ENCODE measurements at regions not wholly inside any gene's neighbourhood (a gene's known extent, or its start where the extent isn't known, plus 50 kb on each side); places are given as distances from the start of the nearest gene placed in this dataset.
"Not testable (repeated sequence)": the region's sequence is repeated elsewhere in the genome, so short reads cannot be mapped to it uniquely, and the experiment has no call there.

GRCh38 chr20:19875376-19876221 is 117.5 kb downstream of the RIN2 start:
- DNase-seq = no peak

- DNase-seq = no peak
Observed at GRCh38 chr20:19876828-19877460, 118.9 kb downstream of the RIN2 start.

GRCh38 chr20:19879874-19880255 is 121.8 kb downstream of the RIN2 start:
- DNase-seq = not testable (repeated sequence)

GRCh38 chr20:19880256-19881079 is 122.4 kb downstream of the RIN2 start:
- DNase-seq = no peak

- DNase-seq = no peak
Observed at GRCh38 chr20:19881080-19881840, 123.2 kb downstream of the RIN2 start.

GRCh38 chr20:19881990-19882389 is 123.9 kb downstream of the RIN2 start:
- DNase-seq = no peak

DNA sequence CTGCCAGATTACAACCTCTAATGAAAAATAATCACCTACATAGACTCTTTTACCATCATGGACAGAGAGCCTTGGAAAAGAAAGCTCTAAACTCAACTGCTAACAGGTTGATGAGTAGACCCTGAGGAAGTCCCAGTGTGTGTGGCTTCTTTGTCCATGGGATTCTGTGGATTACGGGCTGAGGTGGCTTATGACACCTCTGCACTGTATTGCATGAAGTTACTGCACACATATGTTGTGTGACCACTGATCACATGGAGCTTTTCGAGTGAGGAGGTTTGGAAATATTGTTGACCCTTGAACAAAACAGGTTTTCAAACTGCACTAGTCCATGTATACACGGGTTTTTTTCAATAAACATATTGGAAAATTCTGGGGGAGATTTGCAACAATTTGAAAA is 124.4 kb downstream of the RIN2 start:
- DNase-seq = no peak

- DNase-seq = no peak
Observed at GRCh38 chr20:19883501-19883900, 125.4 kb downstream of the RIN2 start.

DNA sequence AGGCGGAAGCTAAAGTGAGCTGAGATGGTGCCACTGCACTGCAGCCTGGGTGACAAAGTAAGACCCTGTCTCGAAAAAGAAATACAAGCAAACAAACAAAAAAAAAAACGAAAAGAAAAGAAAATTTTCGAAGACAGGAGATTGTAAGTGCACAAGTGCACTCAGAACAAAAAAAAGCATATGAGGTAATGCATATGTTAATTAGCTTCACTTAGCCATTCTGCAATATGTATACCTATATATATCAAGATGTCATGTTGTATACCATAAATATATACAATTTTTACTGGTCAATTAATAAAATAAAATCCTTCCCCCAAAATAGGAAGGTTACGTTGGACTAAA is 127.5 kb downstream of the RIN2 start:
- no peak for DNase-seq

DNA sequence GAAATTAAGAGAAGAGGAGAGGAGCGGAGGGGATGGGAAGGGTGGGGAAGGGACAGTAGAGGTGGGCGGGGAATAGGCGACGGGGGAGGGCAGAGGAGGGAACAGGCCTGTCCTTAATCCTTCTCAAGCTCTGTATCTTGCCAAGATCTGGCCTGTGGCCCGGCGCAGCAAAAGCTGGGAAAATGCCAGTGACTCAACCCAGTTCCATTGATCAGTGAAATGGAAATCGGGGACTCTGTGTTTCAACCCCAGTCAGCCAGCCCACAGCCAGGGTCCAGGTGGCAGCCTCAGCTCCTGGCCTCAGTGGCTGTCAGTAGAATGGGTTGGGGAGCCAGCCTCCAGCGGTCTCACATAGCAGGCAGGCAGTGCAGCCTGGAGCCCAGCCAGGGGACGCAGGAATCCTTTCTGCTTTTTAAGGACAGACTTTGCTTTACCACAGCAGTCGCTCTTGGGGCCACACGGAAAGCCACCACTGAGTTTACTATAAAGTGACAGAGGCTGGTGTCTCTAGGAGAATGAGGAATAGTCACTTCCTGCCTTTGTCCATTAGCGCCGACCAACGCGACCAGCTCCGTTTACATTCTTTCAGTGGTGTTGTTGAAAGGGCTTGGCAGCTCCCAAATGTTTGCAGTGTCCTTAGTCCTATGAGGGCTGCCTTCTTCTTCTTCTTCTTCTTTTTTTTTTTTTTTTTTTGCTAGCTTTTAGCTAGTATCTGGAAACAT is 128.0 kb downstream of the RIN2 start:
- DNase-seq = no peak

- no peak for DNase-seq
Observed at GRCh38 chr20:19886661-19887288, 128.7 kb downstream of the RIN2 start.

GRCh38 chr20:19887556-19888268 is 129.4 kb upstream of the NAA20 start:
- no peak for DNase-seq

DNA sequence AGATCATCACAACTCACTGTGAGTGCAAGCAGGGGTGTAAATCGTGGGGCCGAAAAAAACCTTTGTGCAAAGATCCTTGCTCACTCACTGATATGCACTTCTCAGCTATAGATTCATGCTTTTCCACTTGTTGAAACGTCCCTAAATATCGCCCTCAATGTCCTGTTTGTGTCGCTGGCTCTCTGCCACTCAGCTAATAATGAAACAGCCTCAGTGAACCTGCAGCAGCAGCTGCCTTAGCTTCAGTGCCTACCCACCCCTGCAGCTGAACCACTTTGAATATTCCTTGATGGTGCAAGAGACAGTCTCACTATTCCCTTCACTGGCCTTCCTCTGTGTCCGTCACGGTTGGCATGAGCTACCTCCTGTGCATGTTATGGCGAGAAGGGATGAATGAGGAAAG is 128.9 kb upstream of the NAA20 start:
- DNase-seq = no peak

- no peak for DNase-seq
Observed at GRCh38 chr20:19889011-19889953, 127.9 kb upstream of the NAA20 start.

DNA sequence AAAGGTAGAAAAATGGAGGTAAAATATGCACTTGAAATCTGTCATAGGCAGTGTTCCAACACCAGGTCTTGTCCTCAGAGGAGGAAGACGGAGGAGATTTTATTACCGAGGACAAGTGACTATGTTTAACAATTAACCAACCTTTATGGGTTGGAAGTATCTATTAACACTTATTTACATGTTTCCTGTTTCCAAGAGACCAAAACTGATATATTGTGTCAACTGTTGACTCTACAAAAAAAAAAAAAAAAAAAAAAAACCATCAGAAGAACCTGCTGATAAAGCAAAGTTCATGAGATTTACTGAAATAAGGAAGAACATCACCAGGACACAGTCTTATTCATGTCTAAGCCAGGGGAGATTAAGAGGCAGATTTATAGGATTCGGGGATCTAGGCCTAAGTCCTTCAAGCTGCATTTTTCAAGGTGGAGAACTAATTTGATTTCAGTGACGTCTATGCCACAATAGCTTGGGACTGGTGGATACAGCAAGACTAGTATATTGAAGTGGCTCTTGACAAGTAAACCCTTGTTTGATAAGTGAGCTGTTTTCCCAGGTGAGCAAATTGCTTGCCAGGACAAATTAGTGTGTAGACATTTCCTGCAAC is 126.6 kb upstream of the NAA20 start:
- no peak for DNase-seq

DNA sequence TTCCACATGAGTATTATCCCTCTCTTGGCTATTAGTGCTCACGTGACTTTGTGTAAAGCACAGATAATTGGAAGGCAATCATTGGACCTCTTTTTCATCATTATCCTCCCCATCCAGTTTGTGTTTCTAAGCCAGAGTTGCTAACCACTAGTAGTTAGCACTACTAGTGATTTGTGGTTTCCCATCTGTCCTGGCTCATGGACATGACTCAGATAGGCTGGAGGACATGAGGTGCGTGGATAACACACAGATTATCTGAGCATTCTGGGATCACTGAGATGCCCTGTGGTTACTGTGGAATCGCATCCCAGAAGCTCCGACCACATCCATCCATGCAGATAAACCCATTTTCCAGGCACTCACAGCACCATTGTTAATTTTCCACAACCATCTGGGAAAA is 123.8 kb upstream of the NAA20 start:
- DNase-seq = no peak

- DNase-seq = no peak
Observed at GRCh38 chr20:19895761-19896160, 121.4 kb upstream of the NAA20 start.

- no peak for DNase-seq
Observed at GRCh38 chr20:19897891-19898290, 119.3 kb upstream of the NAA20 start.

- no peak for DNase-seq
Observed at GRCh38 chr20:19901226-19901625, 115.9 kb upstream of the NAA20 start.
